Activated T-helper 17 cell treated with anti-CD3 and anti-CD28 coated beads, Interleukin-2, amount 50 U/mL, for 72 hours (primary cell): ENCODE measurements at regions not wholly inside any gene's neighbourhood (a gene's known extent, or its start where the extent isn't known, plus 50 kb on each side); places are given as distances from the start of the nearest gene placed in this dataset.

Experiments
- ATAC-seq: fragments of 150-1000 bp; cut with Tn5 transposase; replicated peaks from 2 replicates; pipeline ENCODE4 v1.10.0; 2021; ENCODE audit warnings: mild to moderate bottlenecking, moderate library complexity
- H3K27ac Mint-ChIP-seq: one replicate; pipeline ENCODE4 v1.8.0; 2022; ENCODE audit warnings: mixed read lengths
- H3K27me3 Mint-ChIP-seq: one replicate; pipeline ENCODE4 v1.8.0; 2022; ENCODE audit warnings: mixed read lengths
- H3K36me3 Mint-ChIP-seq: one replicate; pipeline ENCODE4 v1.8.0; 2022; ENCODE audit warnings: low read depth, mild to moderate bottlenecking, mixed read lengths
- H3K4me1 Mint-ChIP-seq: one replicate; pipeline ENCODE4 v1.8.0; 2022; ENCODE audit warnings: mixed read lengths
- H3K4me3 Mint-ChIP-seq: one replicate; pipeline ENCODE4 v1.8.0; 2022; ENCODE audit warnings: mild to moderate bottlenecking, mixed read lengths
- H3K9me3 Mint-ChIP-seq: one replicate; pipeline ENCODE4 v1.8.0; 2022; ENCODE audit warnings: mixed read lengths

DNA sequence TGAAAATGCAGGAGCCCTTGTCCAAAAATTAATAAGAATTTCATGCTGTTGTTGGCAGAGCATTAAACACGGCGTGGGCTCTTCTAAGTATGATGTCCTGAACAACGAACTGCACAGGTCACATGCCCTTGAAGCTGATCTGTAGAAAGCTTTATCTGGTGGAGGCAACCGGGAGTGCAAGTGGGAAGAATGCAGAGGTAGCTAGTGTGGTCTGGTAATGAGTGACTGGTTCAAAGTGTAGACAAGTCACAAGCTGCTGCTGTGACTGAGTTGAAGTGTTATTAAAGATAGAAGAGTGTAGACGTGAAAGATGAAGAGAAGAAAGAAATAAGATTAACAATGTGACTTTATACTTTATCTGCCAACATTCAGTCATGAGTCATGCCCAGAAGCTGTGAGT, 361.9 kb downstream of the TTLL7 start:
- H3K27me3 Mint-ChIP-seq = no peaks in the 10 kb centered on the region
- no peak overlapping the region for H3K4me3 Mint-ChIP-seq
- no peaks in the 10 kb centered on the region for H3K9me3 Mint-ChIP-seq
- no peak overlapping the region for H3K27ac Mint-ChIP-seq
- H3K36me3 Mint-ChIP-seq = no peaks in the 10 kb centered on the region
- ATAC-seq = no peak
- no peaks in the 10 kb centered on the region for H3K4me1 Mint-ChIP-seq

DNA sequence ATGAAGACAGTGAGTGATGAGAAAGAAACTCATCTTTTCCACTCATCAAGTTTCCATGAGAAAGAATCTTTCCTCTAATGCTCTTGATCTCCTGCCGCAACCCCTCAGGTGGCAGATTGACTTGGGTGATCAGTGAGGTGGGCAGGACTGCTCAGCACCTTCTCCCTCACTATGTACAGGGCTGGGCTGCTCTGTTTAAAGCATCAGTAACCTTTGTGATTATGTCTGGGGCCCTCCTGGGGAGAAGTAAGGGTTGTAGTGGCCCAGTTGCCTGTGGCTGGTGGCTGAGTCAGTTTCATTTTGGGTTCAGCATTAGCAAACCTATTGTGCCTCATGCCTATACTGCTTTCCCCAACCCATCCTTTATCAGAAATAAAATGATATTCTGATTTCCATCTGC, 366.0 kb downstream of the TTLL7 start:
- H3K4me3 Mint-ChIP-seq = no peak overlapping the region
- H3K9me3 Mint-ChIP-seq = no peaks in the 10 kb centered on the region
- H3K27me3 Mint-ChIP-seq = no peaks in the 10 kb centered on the region
- H3K4me1 Mint-ChIP-seq = no peaks in the 10 kb centered on the region
- peak; percentile 91 for ATAC-seq
- peak overlapping the region; percentile 70 for H3K27ac Mint-ChIP-seq
- H3K36me3 Mint-ChIP-seq = no peaks in the 10 kb centered on the region

DNA sequence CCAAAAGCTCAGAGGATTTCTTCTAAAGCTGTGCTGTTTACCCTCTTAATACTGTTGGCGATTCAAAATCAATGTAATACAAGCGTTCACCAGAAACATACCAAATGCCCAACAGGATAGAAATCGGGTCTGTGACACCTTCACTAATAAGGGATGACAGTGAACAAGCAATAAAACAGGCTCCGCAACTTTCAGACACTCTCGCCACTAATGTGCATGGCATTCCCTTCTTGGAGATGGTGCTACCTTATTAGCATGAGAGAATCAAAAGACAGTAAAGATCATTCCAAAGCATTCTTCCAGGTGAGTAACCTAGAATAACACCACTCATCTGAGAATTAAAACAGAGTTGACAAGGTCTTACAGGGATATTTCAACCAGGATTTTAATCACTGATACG, 367.1 kb downstream of the TTLL7 start:
- H3K4me3 Mint-ChIP-seq = no peak overlapping the region
- no peaks in the 10 kb centered on the region for H3K36me3 Mint-ChIP-seq
- no peak overlapping the region for H3K27ac Mint-ChIP-seq

DNA sequence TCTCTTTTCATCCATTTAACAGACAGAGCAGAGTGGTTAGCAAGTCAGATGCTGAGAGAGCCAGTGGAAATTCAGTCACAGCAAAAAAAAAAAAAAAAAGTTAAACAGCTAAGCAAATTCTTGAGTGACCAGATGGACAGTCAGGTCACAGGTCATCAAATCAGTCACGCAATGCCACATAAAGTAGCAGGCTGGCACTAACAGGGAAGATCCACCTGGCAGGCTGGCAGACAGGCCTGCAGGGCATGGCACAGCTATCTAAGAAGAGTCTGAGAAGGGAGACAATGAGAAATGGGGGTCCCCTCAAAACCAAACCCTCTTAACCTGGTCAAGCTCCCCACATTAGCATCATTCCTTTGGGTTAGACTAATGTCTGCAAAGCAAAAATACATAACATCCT, 371.9 kb downstream of the TTLL7 start:
- Mint-ChIP-seq H3K36me3 (no peaks in the 10 kb centered on the region), H3K4me1 (no peaks in the 10 kb centered on the region), H3K9me3 (no peaks in the 10 kb centered on the region), H3K27me3 (no peaks in the 10 kb centered on the region), H3K27ac (no peak overlapping the region), H3K4me3 (no peak overlapping the region)
- ATAC-seq = no peak

More for the DNA sequence above, 367.1 kb downstream of the TTLL7 start:
- Mint-ChIP-seq H3K9me3 (no peaks in the 10 kb centered on the region), H3K4me1 (no peaks in the 10 kb centered on the region), H3K27me3 (no peaks in the 10 kb centered on the region)
- no peak for ATAC-seq

DNA sequence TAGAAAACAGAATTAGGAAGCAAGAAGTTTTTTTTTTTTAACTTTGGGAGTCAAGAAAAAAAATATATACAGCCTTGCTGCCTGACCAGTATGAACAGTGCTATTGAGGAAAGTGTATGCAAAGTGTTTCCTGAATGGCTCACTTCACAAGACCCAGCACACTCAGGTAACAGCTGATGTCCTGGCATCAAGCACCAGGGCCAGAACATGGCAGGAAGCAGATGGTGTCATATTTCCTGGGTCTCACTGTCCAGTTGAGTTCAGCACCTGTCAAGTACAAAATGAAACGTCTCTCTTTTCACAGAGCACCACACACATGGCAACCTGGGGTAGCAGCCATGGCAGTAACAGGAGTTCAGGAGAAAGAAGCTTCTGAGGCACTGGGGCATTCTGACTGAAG, 372.3 kb downstream of the TTLL7 start:
- Mint-ChIP-seq H3K27ac (no peak overlapping the region), H3K27me3 (no peaks in the 10 kb centered on the region), H3K9me3 (no peaks in the 10 kb centered on the region), H3K36me3 (no peaks in the 10 kb centered on the region), H3K4me3 (no peak overlapping the region), H3K4me1 (no peaks in the 10 kb centered on the region)
- no peak for ATAC-seq

DNA sequence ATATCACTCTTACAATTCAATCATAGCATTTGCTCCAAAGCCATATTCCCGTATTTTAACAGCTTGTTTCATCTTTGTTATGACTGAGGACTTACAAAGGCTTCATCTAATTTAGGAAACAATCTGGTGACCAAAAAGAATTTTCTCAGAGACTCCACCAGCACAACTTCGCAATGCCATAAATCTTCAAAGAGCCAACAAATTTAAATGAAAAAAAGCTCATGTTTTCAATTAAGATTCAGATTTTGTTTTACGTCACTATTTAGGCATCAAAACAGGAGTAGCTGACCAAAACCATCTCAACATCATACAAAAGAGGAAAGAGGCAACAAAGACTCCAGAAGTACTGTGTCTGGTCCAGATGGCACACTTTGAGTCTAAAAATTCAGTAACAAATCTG, 373.3 kb downstream of the TTLL7 start:
- ATAC-seq = no peak
- H3K36me3 Mint-ChIP-seq = no peaks in the 10 kb centered on the region
- no peak overlapping the region for H3K4me3 Mint-ChIP-seq
- no peaks in the 10 kb centered on the region for H3K27me3 Mint-ChIP-seq
- H3K9me3 Mint-ChIP-seq = no peaks in the 10 kb centered on the region
- H3K4me1 Mint-ChIP-seq = no peaks in the 10 kb centered on the region
- H3K27ac Mint-ChIP-seq = no peak overlapping the region

DNA sequence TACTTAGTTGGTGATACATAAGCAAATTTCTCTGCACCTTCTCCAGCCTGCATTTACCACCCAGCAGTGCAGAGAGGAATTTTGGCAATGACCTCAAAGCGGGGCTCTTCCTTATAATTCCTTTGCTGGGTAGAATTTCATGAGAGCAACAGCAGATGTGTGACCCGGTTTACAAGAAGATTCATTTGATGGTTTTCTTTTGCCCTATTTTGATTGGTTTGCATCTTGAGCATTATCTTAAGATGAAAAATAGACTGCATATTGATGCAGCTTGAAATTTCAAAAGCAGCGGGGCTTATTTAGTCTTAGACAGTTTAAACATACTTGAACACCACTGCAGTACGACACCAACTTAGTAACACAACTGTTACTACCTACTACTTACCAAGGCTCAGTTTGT, 378.9 kb downstream of the TTLL7 start:
- Mint-ChIP-seq H3K9me3 (no peaks in the 10 kb centered on the region), H3K4me3 (no peak overlapping the region), H3K36me3 (no peaks in the 10 kb centered on the region), H3K27me3 (no peaks in the 10 kb centered on the region), H3K4me1 (no peaks in the 10 kb centered on the region), H3K27ac (no peak overlapping the region)
- ATAC-seq = no peak

DNA sequence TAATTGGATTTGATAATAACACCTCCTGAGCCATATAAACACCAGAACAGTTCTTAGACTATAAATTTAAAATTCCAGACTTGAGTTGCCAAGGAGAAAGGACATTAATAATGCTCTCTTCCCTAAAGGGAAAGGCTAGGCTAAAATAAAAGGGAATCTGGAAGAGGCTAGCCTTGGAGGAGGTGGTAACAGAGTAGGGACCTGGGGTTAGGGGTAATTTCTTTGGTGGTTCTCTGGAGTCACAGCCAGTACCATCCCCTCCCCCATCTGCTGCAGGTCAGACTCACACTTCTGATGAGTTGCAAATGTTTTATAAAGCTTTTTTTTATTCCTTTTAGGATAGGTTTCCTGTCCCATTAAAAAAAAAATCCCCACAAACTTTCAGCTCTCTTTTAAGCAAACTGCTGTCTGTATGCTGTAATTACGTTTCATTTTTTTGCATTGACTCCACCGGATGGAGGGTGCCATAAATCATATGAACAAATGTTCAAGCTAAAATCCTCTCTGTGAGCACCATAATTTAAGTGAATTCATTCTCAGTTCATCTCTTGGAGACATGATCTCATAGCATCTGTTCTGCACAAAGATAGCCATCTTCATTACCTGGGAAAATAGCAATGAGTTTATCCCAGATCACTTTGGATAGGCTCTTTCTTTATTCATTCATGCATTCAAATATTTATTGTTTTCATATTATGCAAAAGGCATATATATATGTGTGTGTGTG, 379.6 kb downstream of the TTLL7 start:
- no peak overlapping the region for H3K27ac Mint-ChIP-seq
- H3K36me3 Mint-ChIP-seq = no peaks in the 10 kb centered on the region
- ATAC-seq = no peak
- H3K4me3 Mint-ChIP-seq = no peak overlapping the region
- H3K27me3 Mint-ChIP-seq = no peaks in the 10 kb centered on the region
- no peaks in the 10 kb centered on the region for H3K4me1 Mint-ChIP-seq
- no peaks in the 10 kb centered on the region for H3K9me3 Mint-ChIP-seq

DNA sequence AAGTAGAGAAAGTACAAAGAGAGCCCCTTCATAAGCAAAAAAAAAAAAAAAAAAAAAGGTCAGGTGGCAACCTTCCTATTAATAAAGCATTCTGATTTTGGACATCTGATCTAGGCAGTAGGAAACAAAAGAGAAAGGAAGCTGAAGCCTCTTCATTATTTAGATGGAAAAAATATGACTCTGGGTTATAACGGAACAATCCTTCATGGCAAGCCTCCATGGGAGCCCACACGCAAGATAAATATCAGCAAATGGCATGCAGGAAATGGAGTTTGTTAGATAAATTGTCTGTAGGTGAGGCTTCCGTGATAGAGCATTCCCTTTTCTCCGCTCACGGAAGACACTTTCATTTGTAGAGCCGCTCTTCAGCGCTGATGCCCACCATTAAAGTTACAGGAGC, 381.0 kb downstream of the TTLL7 start:
- Mint-ChIP-seq H3K4me1 (no peaks in the 10 kb centered on the region), H3K36me3 (no peaks in the 10 kb centered on the region), H3K27me3 (no peaks in the 10 kb centered on the region), H3K27ac (no peak overlapping the region), H3K9me3 (no peaks in the 10 kb centered on the region), H3K4me3 (no peak overlapping the region)
- no peak for ATAC-seq

DNA sequence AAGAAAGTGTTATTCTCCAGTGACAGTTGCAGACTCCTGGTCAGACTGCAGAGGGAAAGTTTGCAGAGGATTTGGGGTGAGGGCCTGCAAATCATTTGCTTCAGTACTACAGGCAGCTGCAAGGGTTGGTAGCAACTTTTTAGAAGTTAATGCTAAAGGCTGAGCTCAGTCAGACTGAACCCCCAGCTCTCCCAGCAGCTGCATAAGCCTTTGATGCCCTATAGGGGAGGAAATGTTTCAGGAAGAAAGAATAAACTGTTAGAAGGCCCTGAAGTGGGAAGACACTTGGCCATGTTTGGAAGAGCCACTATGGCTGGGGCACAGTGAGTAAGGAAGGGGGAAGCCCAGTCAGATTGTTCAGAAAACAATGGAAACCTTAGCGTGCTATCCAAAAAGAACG, 383.6 kb downstream of the TTLL7 start:
- Mint-ChIP-seq H3K4me3 (no peak overlapping the region), H3K9me3 (no peaks in the 10 kb centered on the region), H3K4me1 (no peaks in the 10 kb centered on the region), H3K36me3 (no peaks in the 10 kb centered on the region), H3K27me3 (no peaks in the 10 kb centered on the region), H3K27ac (no peak overlapping the region)
- ATAC-seq = no peak

DNA sequence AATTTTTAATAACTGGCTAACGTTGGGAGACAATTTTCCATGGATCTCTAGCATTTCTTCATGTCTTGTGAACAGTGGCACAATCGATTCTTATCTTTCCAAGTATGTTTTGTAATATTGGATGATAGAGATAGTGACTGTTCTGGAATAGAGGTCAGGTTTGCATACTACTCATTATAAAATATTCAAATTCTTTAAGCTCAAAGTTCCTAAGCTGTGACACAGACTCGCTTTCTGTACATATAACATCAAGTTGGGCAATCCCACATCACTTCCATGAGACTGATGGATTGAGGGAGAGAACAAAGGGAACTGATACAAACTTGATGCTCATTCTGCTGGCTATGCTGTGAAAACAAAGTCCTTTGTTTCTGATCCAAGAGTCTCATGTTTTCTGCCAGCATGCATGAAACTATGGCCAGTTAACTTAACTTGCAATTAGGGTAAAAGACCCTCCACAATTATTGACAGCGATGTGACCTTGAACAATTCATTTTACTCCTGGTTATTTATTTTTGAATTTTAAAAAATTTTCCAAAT, 392.4 kb downstream of the TTLL7 start:
- H3K4me1 Mint-ChIP-seq = no peaks in the 10 kb centered on the region
- H3K4me3 Mint-ChIP-seq = no peak overlapping the region
- no peak for ATAC-seq
- H3K27me3 Mint-ChIP-seq = no peaks in the 10 kb centered on the region
- no peaks in the 10 kb centered on the region for H3K36me3 Mint-ChIP-seq
- no peak overlapping the region for H3K27ac Mint-ChIP-seq
- H3K9me3 Mint-ChIP-seq = no peaks in the 10 kb centered on the region

DNA sequence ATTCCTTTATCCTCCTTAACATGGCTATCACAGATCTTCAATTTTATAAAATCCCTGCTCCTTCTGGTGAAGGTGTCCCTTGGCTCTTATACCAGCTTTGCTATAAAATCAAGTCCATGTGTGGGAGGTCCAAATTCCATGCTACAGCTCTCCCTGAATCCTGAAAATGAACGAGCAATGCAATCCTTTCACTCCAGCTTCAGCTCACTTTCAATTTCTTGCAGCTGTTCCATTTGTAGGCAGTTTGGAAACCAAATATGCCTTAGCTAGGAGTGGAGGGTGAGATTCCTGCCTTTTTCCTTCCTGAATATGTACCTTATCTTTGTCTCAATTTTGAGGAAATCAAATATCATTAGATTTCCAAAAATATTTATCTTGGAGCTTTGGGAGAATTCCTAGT, 402.6 kb downstream of the TTLL7 start:
- H3K36me3 Mint-ChIP-seq = no peaks in the 10 kb centered on the region
- no peak overlapping the region for H3K4me3 Mint-ChIP-seq

DNA sequence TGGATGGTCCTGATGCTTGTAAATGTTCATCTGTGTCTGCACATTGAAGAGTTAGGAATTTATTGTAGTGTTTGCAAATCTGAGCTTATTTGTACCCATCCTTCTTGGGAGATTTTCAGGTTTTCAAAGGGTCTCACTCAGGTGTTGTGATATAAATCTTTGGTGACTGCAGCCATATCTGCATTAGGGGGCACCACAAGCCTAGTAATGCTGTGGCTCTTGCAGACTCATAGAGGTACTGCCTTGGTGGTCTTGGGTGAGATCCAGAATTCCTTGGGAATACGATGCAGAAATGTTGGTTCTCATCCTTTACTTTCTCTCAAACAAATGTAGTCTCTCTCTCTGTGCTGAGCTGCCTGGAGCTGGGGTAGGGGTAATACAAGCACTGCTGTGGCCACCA, 405.9 kb downstream of the TTLL7 start:
- H3K27ac Mint-ChIP-seq = no peak overlapping the region
- peaks cover 4% of the 10 kb centered on the region for H3K4me1 Mint-ChIP-seq
- peaks cover 8% of the 10 kb centered on the region for H3K27me3 Mint-ChIP-seq
- H3K4me3 Mint-ChIP-seq = no peak overlapping the region
- ATAC-seq = no peak
- no peaks in the 10 kb centered on the region for H3K36me3 Mint-ChIP-seq
- H3K9me3 Mint-ChIP-seq = peaks cover 4% of the 10 kb centered on the region

More for the DNA sequence above, 402.6 kb downstream of the TTLL7 start:
- Mint-ChIP-seq H3K9me3 (peaks cover 16% of the 10 kb centered on the region), H3K27me3 (peaks cover 8% of the 10 kb centered on the region), H3K27ac (no peak overlapping the region), H3K4me1 (peaks cover 4% of the 10 kb centered on the region)
- ATAC-seq = no peak

DNA sequence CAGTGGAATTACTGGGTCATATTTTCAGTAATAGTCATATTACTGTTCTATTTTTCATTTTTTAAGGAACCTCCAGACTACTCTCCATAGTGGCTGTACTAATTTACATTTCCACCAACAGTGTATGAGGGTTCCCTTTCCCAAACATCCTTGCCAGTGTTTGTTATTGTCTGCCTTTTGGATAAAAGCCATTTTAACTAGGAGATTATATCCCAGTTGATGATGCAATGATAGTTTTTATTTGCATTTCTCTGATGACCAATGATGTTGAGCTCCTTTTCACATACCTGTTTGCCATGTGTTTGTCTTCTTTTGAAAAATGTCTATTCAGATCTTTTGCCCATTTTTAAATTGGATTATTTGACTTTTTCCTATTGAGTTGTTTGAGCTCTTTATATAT, 410.8 kb downstream of the TTLL7 start:
- ATAC-seq = no peak
- Mint-ChIP-seq H3K36me3 (no peaks in the 10 kb centered on the region), H3K27me3 (no peaks in the 10 kb centered on the region), H3K4me1 (peaks cover 4% of the 10 kb centered on the region), H3K4me3 (no peak overlapping the region), H3K9me3 (peaks cover 7% of the 10 kb centered on the region), H3K27ac (no peak overlapping the region)

DNA sequence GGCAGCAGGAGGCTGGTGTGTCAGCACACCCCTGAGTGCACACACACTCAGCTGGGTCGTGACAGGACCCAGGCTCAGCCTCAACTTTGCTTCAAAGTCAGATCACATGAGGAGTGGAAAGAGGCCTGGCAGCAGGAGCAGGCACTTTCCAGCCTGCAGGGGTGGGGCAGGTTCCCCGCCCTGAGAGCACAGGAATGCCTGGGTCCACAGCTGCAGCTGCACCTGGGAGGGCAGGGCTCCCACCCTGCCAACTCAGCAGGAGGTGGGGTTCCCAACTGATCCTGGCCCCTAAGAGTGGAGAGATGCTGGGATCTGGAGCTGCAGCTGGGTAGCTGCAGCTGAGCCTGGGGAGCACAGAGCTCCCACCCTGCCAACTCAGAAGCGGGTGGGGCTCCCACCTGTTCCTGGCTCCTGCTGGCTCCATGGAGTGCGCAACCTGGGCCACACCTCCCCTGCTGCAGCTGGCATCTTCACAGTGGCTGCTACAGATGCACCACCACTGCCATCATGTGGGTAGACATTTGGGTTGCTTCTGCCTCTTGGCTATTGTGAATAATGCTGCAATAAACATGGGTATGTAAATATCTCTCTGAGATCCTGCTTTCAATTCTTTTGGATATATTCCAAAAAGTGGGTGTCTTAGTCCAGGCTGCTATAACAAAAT, 415.4 kb downstream of the TTLL7 start:
- no peaks in the 10 kb centered on the region for H3K27me3 Mint-ChIP-seq
- H3K9me3 Mint-ChIP-seq = peaks cover 3% of the 10 kb centered on the region
- H3K4me1 Mint-ChIP-seq = no peaks in the 10 kb centered on the region
- no peak overlapping the region for H3K4me3 Mint-ChIP-seq
- no peaks in the 10 kb centered on the region for H3K36me3 Mint-ChIP-seq
- H3K27ac Mint-ChIP-seq = no peak overlapping the region
- ATAC-seq = no peak
